Progenitor cell of endocrine pancreas (in vitro differentiated cells): ENCODE measurements at regions not wholly inside any gene's neighbourhood (a gene's known extent, or its start where the extent isn't known, plus 50 kb on each side); places are given as distances from the start of the nearest gene placed in this dataset.

Experiments
- DNase-seq: peaks from one replicate; pipeline ENCODE4 v3.0.0; 2021; ENCODE audit warnings: low spot score; ENCODE audit not compliant: unreplicated experiment
- H3K27ac Mint-ChIP-seq: 2 replicates; pipeline ENCODE4 v1.8.0; 2021; ENCODE audit warnings: mild to moderate bottlenecking, moderate library complexity, mixed read lengths
- H3K27me3 Mint-ChIP-seq: 2 replicates; pipeline ENCODE4 v1.8.0; 2021; ENCODE audit warnings: mixed read lengths
- H3K36me3 Mint-ChIP-seq: 2 replicates; pipeline ENCODE4 v1.8.0; 2022; ENCODE audit warnings: mixed read lengths; ENCODE audit not compliant: insufficient read depth
- H3K4me1 Mint-ChIP-seq: 2 replicates; pipeline ENCODE4 v1.8.0; 2021; ENCODE audit warnings: low read depth, mixed read lengths
- H3K4me3 Mint-ChIP-seq: 2 replicates; pipeline ENCODE4 v1.8.0; 2021; ENCODE audit warnings: low read depth, mild to moderate bottlenecking, moderate library complexity, mixed read lengths
- H3K9me3 Mint-ChIP-seq: 2 replicates; pipeline ENCODE4 v1.8.0; 2021; ENCODE audit warnings: low read depth, mixed read lengths
- CTCF ChIP-seq: fragments of 200-600 bp; sonication (generic); IDR thresholded peaks from one replicate; pipeline ENCODE4 v1.5.0; 2021; ENCODE audit warnings: antibody characterized with exemption, mild to moderate bottlenecking; ENCODE audit not compliant: unreplicated experiment

- Mint-ChIP-seq H3K4me1 (peaks cover 3% of the 10 kb centered on the region), H3K27ac (no peak overlapping the region)
- DNase-seq, result no peak
These were observed 78.1 kb upstream of the PITX1 start for GRCh38 chr5:135112008-135112725.

GRCh38 chr5:135110785-135111596, 77.0 kb upstream of the PITX1 start:
- Mint-ChIP-seq H3K27me3 (peaks cover 43% of the 10 kb centered on the region), H3K36me3 (no peaks in the 10 kb centered on the region), H3K4me1 (peaks cover 9% of the 10 kb centered on the region), H3K9me3 (no peaks in the 10 kb centered on the region), H3K27ac (no peak overlapping the region), H3K4me3 (no peak overlapping the region)
- TF ChIP-seq CTCF, result no peak
- no peak for DNase-seq

More at GRCh38 chr5:135112008-135112725, 78.1 kb upstream of the PITX1 start:
- H3K36me3 Mint-ChIP-seq, result no peaks in the 10 kb centered on the region
- H3K27me3 Mint-ChIP-seq, result peaks cover 43% of the 10 kb centered on the region
- no peaks in the 10 kb centered on the region for H3K9me3 Mint-ChIP-seq
- no peak overlapping the region for H3K4me3 Mint-ChIP-seq
- no peak for TF ChIP-seq CTCF

GRCh38 chr5:135108992-135109391, 75.0 kb upstream of the PITX1 start:
- Mint-ChIP-seq H3K27ac (no peak overlapping the region), H3K36me3 (no peaks in the 10 kb centered on the region), H3K4me3 (no peak overlapping the region), H3K27me3 (peaks cover 35% of the 10 kb centered on the region), H3K9me3 (no peaks in the 10 kb centered on the region), H3K4me1 (peaks cover 8% of the 10 kb centered on the region)
- DNase-seq, result no peak
- no peak for TF ChIP-seq CTCF

GRCh38 chr5:135108569-135108968, 74.5 kb upstream of the PITX1 start:
- no peaks in the 10 kb centered on the region for H3K9me3 Mint-ChIP-seq
- peaks cover 8% of the 10 kb centered on the region for H3K4me1 Mint-ChIP-seq
- H3K36me3 Mint-ChIP-seq, result no peaks in the 10 kb centered on the region
- H3K27ac Mint-ChIP-seq, result no peak overlapping the region
- DNase-seq, result no peak
- no peak overlapping the region for H3K4me3 Mint-ChIP-seq
- TF ChIP-seq CTCF, result no peak
- H3K27me3 Mint-ChIP-seq, result peaks cover 31% of the 10 kb centered on the region

- Mint-ChIP-seq H3K36me3 (no peaks in the 10 kb centered on the region), H3K4me3 (no peak overlapping the region), H3K4me1 (peaks cover 8% of the 10 kb centered on the region), H3K9me3 (no peaks in the 10 kb centered on the region), H3K27me3 (peaks cover 29% of the 10 kb centered on the region), H3K27ac (no peak overlapping the region)
- no peak for DNase-seq
- no peak for TF ChIP-seq CTCF
These were observed 74.0 kb upstream of the PITX1 start for GRCh38 chr5:135107986-135108385.
